Uterus (tissue), 3 donors: ENCODE measurements at regions not wholly inside any gene's neighbourhood (a gene's known extent, or its start where the extent isn't known, plus 50 kb on each side); places are given as distances from the start of the nearest gene placed in this dataset.

Source experiments
- DNase-seq, 2 donors: peaks; one replicate each; pipeline ENCODE4 v3.0.0-alpha.2; 2019 to 2020
- H3K27ac ChIP-seq, 2 donors: fragments of 200-600 bp; sonication (generic); 1 replicate in 1 of 2; 2 replicates in 1 of 2; pipeline ENCODE4 v1.5.1; 2016 to 2018
- H3K27me3 ChIP-seq, 2 donors: fragments of 200-600 bp; sonication (generic); one replicate each; pipeline ENCODE4 v1.5.1; 2018 to 2019; ENCODE audit warnings: control low read depth in 1 of 2
- H3K36me3 ChIP-seq, 2 donors: fragments of 200-600 bp; sonication (generic); one replicate each; pipeline ENCODE4 v1.5.1; 2019; ENCODE audit warnings: control low read depth in 1 of 2
- H3K4me1 ChIP-seq, 2 donors: fragments of 200-600 bp; sonication (generic); one replicate each; pipeline ENCODE4 v1.5.1; 2018 to 2019; ENCODE audit warnings: control low read depth in 1 of 2
- H3K4me3 ChIP-seq, 2 donors: fragments of 200-600 bp; sonication (generic); 1 replicate in 1 of 2; 2 replicates in 1 of 2; pipeline ENCODE4 v1.5.1; 2018 to 2019; ENCODE audit warnings: mild to moderate bottlenecking in 1 of 2
- H3K9me3 ChIP-seq, 2 donors: fragments of 200-600 bp; sonication (generic); one replicate each; pipeline ENCODE4 v1.5.1; 2019; ENCODE audit warnings: control low read depth in 1 of 2
- POLR2A ChIP-seq, 2 donors: fragments of 450-650 bp; IDR thresholded peaks; one replicate each; pipeline ENCODE4 v1.6.1; 2016; ENCODE audit warnings: antibody characterized with exemption in 2 of 2, mild to moderate bottlenecking in 1 of 2, moderate library complexity in 1 of 2
- intact Hi-C: fragments of 100-400 bp; cut with DNase I; formaldehyde crosslinking; loops from one replicate; pipeline ENCODE4 v1.15.1; 2023; ENCODE audit warnings: low total_unique reads
- TF ChIP-seq, protein P1 (sequence below), 4 experiments: fragments of 200-600 bp in 2 of 4; fragments of 450-650 bp in 2 of 4; sonication (generic) in 2 of 4; IDR thresholded peaks; one replicate each; pipeline ENCODE4 v1.5.1; 2016 to 2019; ENCODE audit warnings: antibody characterized with exemption in 4 of 4, mild to moderate bottlenecking in 2 of 4, moderate library complexity in 1 of 4
- donor health status: DM: yes; HTN: yes; CAD: no.

DNA sequence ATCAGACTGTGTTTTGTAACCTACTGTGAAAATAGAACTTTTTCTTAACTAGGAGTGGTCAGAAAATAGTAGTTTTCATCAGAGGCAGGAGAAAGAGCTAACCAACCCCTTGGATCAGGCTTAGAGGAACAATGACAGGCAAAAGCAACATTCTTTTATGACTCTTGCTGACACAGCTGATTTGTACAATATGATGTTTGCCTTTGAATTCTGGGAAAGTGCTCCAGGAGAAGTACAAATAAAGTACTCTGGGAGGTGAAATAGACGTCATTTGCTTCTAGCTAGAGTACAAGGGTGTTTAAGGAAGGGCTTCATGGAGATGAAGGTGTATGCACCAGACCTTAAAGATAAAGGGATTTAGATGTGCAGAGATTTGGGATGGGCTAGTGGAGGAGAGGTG, 75.1 kb upstream of the KIAA1217 start:
- no peaks in the 10 kb centered on the region for H3K4me1 ChIP-seq
- no peaks in the 10 kb centered on the region for H3K9me3 ChIP-seq
- intact Hi-C loops, result no loop called here
- H3K27me3 ChIP-seq, result no peaks in the 10 kb centered on the region
- H3K4me3 ChIP-seq, result no peak overlapping the region
- H3K36me3 ChIP-seq, result no peaks in the 10 kb centered on the region
- no peak overlapping the region for H3K27ac ChIP-seq
- no peak for DNase-seq
- TF ChIP-seq, protein P1, sequence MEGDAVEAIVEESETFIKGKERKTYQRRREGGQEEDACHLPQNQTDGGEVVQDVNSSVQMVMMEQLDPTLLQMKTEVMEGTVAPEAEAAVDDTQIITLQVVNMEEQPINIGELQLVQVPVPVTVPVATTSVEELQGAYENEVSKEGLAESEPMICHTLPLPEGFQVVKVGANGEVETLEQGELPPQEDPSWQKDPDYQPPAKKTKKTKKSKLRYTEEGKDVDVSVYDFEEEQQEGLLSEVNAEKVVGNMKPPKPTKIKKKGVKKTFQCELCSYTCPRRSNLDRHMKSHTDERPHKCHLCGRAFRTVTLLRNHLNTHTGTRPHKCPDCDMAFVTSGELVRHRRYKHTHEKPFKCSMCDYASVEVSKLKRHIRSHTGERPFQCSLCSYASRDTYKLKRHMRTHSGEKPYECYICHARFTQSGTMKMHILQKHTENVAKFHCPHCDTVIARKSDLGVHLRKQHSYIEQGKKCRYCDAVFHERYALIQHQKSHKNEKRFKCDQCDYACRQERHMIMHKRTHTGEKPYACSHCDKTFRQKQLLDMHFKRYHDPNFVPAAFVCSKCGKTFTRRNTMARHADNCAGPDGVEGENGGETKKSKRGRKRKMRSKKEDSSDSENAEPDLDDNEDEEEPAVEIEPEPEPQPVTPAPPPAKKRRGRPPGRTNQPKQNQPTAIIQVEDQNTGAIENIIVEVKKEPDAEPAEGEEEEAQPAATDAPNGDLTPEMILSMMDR (IDR thresholded peaks at IDR 0.05), result no peak
- no peak for TF ChIP-seq POLR2A (IDR thresholded peaks at IDR 0.05)

DNA sequence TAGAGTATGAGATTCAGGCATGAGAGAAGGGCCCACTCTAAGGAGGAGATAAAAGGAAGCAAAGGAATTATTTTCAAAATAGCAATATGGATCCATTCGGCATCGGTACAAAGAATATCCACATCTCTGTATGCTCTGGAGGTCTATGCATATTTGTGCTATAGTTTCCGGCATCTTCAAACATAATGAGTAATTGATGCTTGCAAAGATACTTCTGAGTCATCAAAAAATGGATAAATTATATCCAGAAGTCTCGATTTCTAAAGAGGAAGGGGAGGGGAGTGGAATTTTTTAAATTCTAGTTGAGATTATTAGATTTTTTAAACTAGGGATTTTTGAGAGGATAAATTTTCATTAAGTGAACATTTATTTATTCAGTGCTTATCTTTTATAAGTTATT, 72.9 kb upstream of the KIAA1217 start:
- intact Hi-C loops, result no loop called here
- H3K4me1 ChIP-seq, result no peaks in the 10 kb centered on the region
- no peak for DNase-seq
- H3K27me3 ChIP-seq, result no peaks in the 10 kb centered on the region
- no peaks in the 10 kb centered on the region for H3K36me3 ChIP-seq
- H3K27ac ChIP-seq, result no peak overlapping the region
- TF ChIP-seq, protein P1 (IDR thresholded peaks at IDR 0.05), result no peak
- no peak for TF ChIP-seq POLR2A (IDR thresholded peaks at IDR 0.05)
- H3K9me3 ChIP-seq, result no peaks in the 10 kb centered on the region
- H3K4me3 ChIP-seq, result no peak overlapping the region

DNA sequence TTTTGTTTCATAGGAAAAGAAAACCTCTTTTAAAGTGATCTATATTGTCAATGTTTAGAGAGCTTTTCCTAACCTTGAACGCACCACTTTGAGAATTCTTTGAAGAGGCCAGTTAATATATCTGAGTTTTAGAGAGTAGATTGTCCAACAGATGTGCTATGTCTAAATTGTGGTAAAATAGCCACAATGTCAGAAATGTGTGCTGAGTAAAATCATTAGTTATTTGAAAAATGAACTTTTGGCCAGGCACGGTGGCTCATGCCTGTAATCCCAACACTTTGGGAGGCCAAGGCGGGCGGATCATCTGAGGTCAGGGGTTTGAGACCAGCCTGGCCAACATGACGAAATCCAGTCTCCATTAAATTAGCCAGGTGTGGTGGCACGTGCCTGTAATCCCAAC, 61.6 kb upstream of the KIAA1217 start:
- Histone ChIP-seq H3K4me1 (no peaks in the 10 kb centered on the region), H3K36me3 (no peaks in the 10 kb centered on the region), H3K27ac (no peak overlapping the region), H3K4me3 (no peak overlapping the region), H3K27me3 (no peaks in the 10 kb centered on the region), H3K9me3 (no peaks in the 10 kb centered on the region)
- no peak for DNase-seq
- intact Hi-C loops, result no loop called here
- TF ChIP-seq, protein P1 (IDR thresholded peaks at IDR 0.05), result no peak
- TF ChIP-seq POLR2A (IDR thresholded peaks at IDR 0.05), result no peak

DNA sequence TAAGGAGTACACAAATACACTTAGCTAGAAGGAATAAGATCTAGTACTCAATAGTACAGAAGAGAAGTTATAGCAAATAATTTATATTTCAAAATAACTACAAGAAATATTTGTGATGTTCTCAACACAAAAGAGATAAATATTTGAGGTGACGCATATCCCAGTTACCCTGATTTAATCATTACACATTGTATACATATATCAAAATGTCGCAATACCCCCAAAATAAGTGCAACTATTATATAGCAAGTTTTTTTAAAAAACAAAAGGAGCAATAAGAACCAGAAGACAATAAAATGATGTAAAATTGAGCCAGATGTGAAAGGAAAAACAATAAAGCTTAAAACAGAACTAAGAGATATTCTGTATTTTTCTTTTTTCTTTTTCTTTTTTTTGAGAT, 59.3 kb upstream of the KIAA1217 start:
- no peaks in the 10 kb centered on the region for H3K4me1 ChIP-seq
- no peaks in the 10 kb centered on the region for H3K9me3 ChIP-seq
- DNase-seq, result no peak
- H3K27ac ChIP-seq, result no peak overlapping the region
- TF ChIP-seq, protein P1 (IDR thresholded peaks at IDR 0.05), result no peak
- no peak for TF ChIP-seq POLR2A (IDR thresholded peaks at IDR 0.05)
- no peaks in the 10 kb centered on the region for H3K27me3 ChIP-seq
- intact Hi-C loops, result no loop called here
- no peak overlapping the region for H3K4me3 ChIP-seq
- H3K36me3 ChIP-seq, result no peaks in the 10 kb centered on the region

DNA sequence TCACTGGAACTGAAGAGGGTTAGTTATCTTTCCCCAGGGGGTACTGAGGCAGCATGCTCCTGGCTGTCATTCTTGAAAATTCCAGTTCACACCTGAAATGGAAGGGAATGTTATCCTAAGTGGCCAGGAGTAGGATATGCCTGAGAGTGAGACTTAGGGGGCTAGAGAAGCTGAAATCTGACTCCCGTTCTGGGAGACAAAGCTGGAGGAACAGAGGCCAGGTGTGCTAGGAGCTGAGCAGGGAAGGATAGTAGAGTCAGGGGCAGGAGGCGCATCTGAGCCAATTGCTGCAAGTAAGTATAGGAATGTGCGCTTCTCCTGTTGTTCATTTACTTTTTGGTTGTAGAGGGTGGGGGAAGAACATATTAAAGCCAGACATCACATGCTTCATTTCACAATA, 58.1 kb upstream of the KIAA1217 start:
- intact Hi-C loops, result no loop called here
- Histone ChIP-seq H3K4me1 (no peaks in the 10 kb centered on the region), H3K27me3 (no peaks in the 10 kb centered on the region), H3K27ac (no peak overlapping the region), H3K36me3 (no peaks in the 10 kb centered on the region), H3K4me3 (no peak overlapping the region), H3K9me3 (no peaks in the 10 kb centered on the region)
- DNase-seq, result no peak
- no peak for TF ChIP-seq POLR2A (IDR thresholded peaks at IDR 0.05)
- TF ChIP-seq, protein P1 (IDR thresholded peaks at IDR 0.05), result no peak
